ENCODE measurements at regions not wholly inside any gene's neighbourhood (a gene's known extent, or its start where the extent isn't known, plus 50 kb on each side); places are given as distances from the start of the nearest gene placed in this dataset.

- Histone ChIP-seq H3K36me3 (ENCODE audit: control insufficient read depth in 5 of 5, insufficient read depth in 5 of 5, low read length in 5 of 5) (no peaks in the 10 kb centered on the region), H3K27me3 (ENCODE audit: control insufficient read depth in 5 of 5, insufficient read depth in 4 of 5, low read length in 5 of 5) (no peaks in the 10 kb centered on the region), H3K4me1 (ENCODE audit: control insufficient read depth in 5 of 5, insufficient read depth in 5 of 5, low read length in 5 of 5) (no peaks in the 10 kb centered on the region), H3K9ac (ENCODE audit: low read length in 5 of 5) (no peak overlapping the region), H3K9me3 (ENCODE audit: control insufficient read depth in 5 of 5, low read length in 5 of 5) (peaks cover 2 to 9% (median 4%) of the 10 kb centered on the region in 5 donors), H3K4me3 (ENCODE audit: low read depth in 1 of 5, low read length in 5 of 5) (no peak overlapping the region), H3K27ac (ENCODE audit: low read depth, low read length) (no peak overlapping the region)
These were observed 489.9 kb downstream of the SHISA9 start for GRCh38 chr16:13391337-13391736.

GRCh38 chr16:13392341-13392740 lies 490.9 kb downstream of the SHISA9 start:
- Histone ChIP-seq H3K4me1 (ENCODE audit: control insufficient read depth in 5 of 5, insufficient read depth in 5 of 5, low read length in 5 of 5) (no peaks in the 10 kb centered on the region), H3K36me3 (ENCODE audit: control insufficient read depth in 5 of 5, insufficient read depth in 5 of 5, low read length in 5 of 5) (no peaks in the 10 kb centered on the region), H3K27me3 (ENCODE audit: control insufficient read depth in 5 of 5, insufficient read depth in 4 of 5, low read length in 5 of 5) (no peaks in the 10 kb centered on the region), H3K27ac (ENCODE audit: low read depth, low read length) (no peak overlapping the region), H3K9me3 (ENCODE audit: control insufficient read depth in 5 of 5, low read length in 5 of 5) (peaks cover 0 to under 1% (median 0%) of the 10 kb centered on the region in 5 donors), H3K4me3 (ENCODE audit: low read depth in 1 of 5, low read length in 5 of 5) (no peak overlapping the region), H3K9ac (ENCODE audit: low read length in 5 of 5) (no peak overlapping the region)

GRCh38 chr16:13393816-13394215 lies 492.4 kb downstream of the SHISA9 start:
- H3K9me3 ChIP-seq (ENCODE audit: control insufficient read depth in 5 of 5, low read length in 5 of 5): no peaks in the 10 kb centered on the region
- no peak overlapping the region for H3K27ac ChIP-seq (ENCODE audit: low read depth, low read length)
- no peaks in the 10 kb centered on the region for H3K36me3 ChIP-seq (ENCODE audit: control insufficient read depth in 5 of 5, insufficient read depth in 5 of 5, low read length in 5 of 5)
- no peak overlapping the region for H3K9ac ChIP-seq (ENCODE audit: low read length in 5 of 5)
- no peaks in the 10 kb centered on the region for H3K4me1 ChIP-seq (ENCODE audit: control insufficient read depth in 5 of 5, insufficient read depth in 5 of 5, low read length in 5 of 5)
- H3K4me3 ChIP-seq (ENCODE audit: low read depth in 1 of 5, low read length in 5 of 5): no peak overlapping the region
- H3K27me3 ChIP-seq (ENCODE audit: control insufficient read depth in 5 of 5, insufficient read depth in 4 of 5, low read length in 5 of 5): no peaks in the 10 kb centered on the region

GRCh38 chr16:13394488-13394887 lies 493.1 kb downstream of the SHISA9 start:
- H3K4me1 ChIP-seq (ENCODE audit: control insufficient read depth in 5 of 5, insufficient read depth in 5 of 5, low read length in 5 of 5): no peaks in the 10 kb centered on the region
- peaks cover 0 to under 1% (median 0%) of the 10 kb centered on the region in 5 donors for H3K27me3 ChIP-seq (ENCODE audit: control insufficient read depth in 5 of 5, insufficient read depth in 4 of 5, low read length in 5 of 5)
- no peaks in the 10 kb centered on the region for H3K9me3 ChIP-seq (ENCODE audit: control insufficient read depth in 5 of 5, low read length in 5 of 5)
- H3K27ac ChIP-seq (ENCODE audit: low read depth, low read length): no peak overlapping the region
- H3K36me3 ChIP-seq (ENCODE audit: control insufficient read depth in 5 of 5, insufficient read depth in 5 of 5, low read length in 5 of 5): no peaks in the 10 kb centered on the region
- no peak overlapping the region for H3K4me3 ChIP-seq (ENCODE audit: low read depth in 1 of 5, low read length in 5 of 5)
- no peak overlapping the region for H3K9ac ChIP-seq (ENCODE audit: low read length in 5 of 5)

GRCh38 chr16:13397126-13397525 lies 495.7 kb downstream of the SHISA9 start:
- no peaks in the 10 kb centered on the region for H3K4me1 ChIP-seq (ENCODE audit: control insufficient read depth in 5 of 5, insufficient read depth in 5 of 5, low read length in 5 of 5)
- H3K36me3 ChIP-seq (ENCODE audit: control insufficient read depth in 5 of 5, insufficient read depth in 5 of 5, low read length in 5 of 5): no peaks in the 10 kb centered on the region
- no peak overlapping the region for H3K27ac ChIP-seq (ENCODE audit: low read depth, low read length)
- H3K9ac ChIP-seq (ENCODE audit: low read length in 5 of 5): no peak overlapping the region
- H3K4me3 ChIP-seq (ENCODE audit: low read depth in 1 of 5, low read length in 5 of 5): no peak overlapping the region
- no peaks in the 10 kb centered on the region for H3K9me3 ChIP-seq (ENCODE audit: control insufficient read depth in 5 of 5, low read length in 5 of 5)
- H3K27me3 ChIP-seq (ENCODE audit: control insufficient read depth in 5 of 5, insufficient read depth in 4 of 5, low read length in 5 of 5): peaks cover 0 to 2% (median 0%) of the 10 kb centered on the region in 5 donors

- Histone ChIP-seq H3K9ac (ENCODE audit: low read length in 5 of 5) (no peak overlapping the region), H3K27me3 (ENCODE audit: control insufficient read depth in 5 of 5, insufficient read depth in 4 of 5, low read length in 5 of 5) (peaks cover 0 to 2% (median 0%) of the 10 kb centered on the region in 5 donors), H3K9me3 (ENCODE audit: control insufficient read depth in 5 of 5, low read length in 5 of 5) (peaks cover 0 to 5% (median 0%) of the 10 kb centered on the region in 5 donors), H3K36me3 (ENCODE audit: control insufficient read depth in 5 of 5, insufficient read depth in 5 of 5, low read length in 5 of 5) (no peaks in the 10 kb centered on the region), H3K4me3 (ENCODE audit: low read depth in 1 of 5, low read length in 5 of 5) (no peak overlapping the region), H3K27ac (ENCODE audit: low read depth, low read length) (no peak overlapping the region), H3K4me1 (ENCODE audit: control insufficient read depth in 5 of 5, insufficient read depth in 5 of 5, low read length in 5 of 5) (no peaks in the 10 kb centered on the region)
These were observed 500.2 kb downstream of the SHISA9 start for GRCh38 chr16:13401641-13402040.

GRCh38 chr16:13402601-13403000 lies 501.2 kb downstream of the SHISA9 start:
- Histone ChIP-seq H3K27me3 (ENCODE audit: control insufficient read depth in 5 of 5, insufficient read depth in 4 of 5, low read length in 5 of 5) (peaks cover 0 to 2% (median 0%) of the 10 kb centered on the region in 5 donors), H3K4me3 (ENCODE audit: low read depth in 1 of 5, low read length in 5 of 5) (no peak overlapping the region), H3K9ac (ENCODE audit: low read length in 5 of 5) (no peak overlapping the region), H3K9me3 (ENCODE audit: control insufficient read depth in 5 of 5, low read length in 5 of 5) (peaks cover 0 to 5% (median 0%) of the 10 kb centered on the region in 5 donors), H3K4me1 (ENCODE audit: control insufficient read depth in 5 of 5, insufficient read depth in 5 of 5, low read length in 5 of 5) (no peaks in the 10 kb centered on the region), H3K36me3 (ENCODE audit: control insufficient read depth in 5 of 5, insufficient read depth in 5 of 5, low read length in 5 of 5) (no peaks in the 10 kb centered on the region), H3K27ac (ENCODE audit: low read depth, low read length) (no peak overlapping the region)

- H3K36me3 ChIP-seq (ENCODE audit: control insufficient read depth in 5 of 5, insufficient read depth in 5 of 5, low read length in 5 of 5): no peaks in the 10 kb centered on the region
- no peak overlapping the region for H3K27ac ChIP-seq (ENCODE audit: low read depth, low read length)
- no peak overlapping the region for H3K9ac ChIP-seq (ENCODE audit: low read length in 5 of 5)
- H3K4me3 ChIP-seq (ENCODE audit: low read depth in 1 of 5, low read length in 5 of 5): no peak overlapping the region
- H3K27me3 ChIP-seq (ENCODE audit: control insufficient read depth in 5 of 5, insufficient read depth in 4 of 5, low read length in 5 of 5): peaks cover 0 to 2% (median 0%) of the 10 kb centered on the region in 5 donors
- no peaks in the 10 kb centered on the region for H3K4me1 ChIP-seq (ENCODE audit: control insufficient read depth in 5 of 5, insufficient read depth in 5 of 5, low read length in 5 of 5)
- peaks cover 0 to 5% (median 0%) of the 10 kb centered on the region in 5 donors for H3K9me3 ChIP-seq (ENCODE audit: control insufficient read depth in 5 of 5, low read length in 5 of 5)
These were observed 501.9 kb downstream of the SHISA9 start for GRCh38 chr16:13403326-13403725.

GRCh38 chr16:13414154-13414553 lies 505.8 kb upstream of the ERCC4 start:
- Histone ChIP-seq H3K9ac (ENCODE audit: low read length in 5 of 5) (no peak overlapping the region), H3K27me3 (ENCODE audit: control insufficient read depth in 5 of 5, insufficient read depth in 4 of 5, low read length in 5 of 5) (no peaks in the 10 kb centered on the region), H3K4me3 (ENCODE audit: low read depth in 1 of 5, low read length in 5 of 5) (no peak overlapping the region), H3K36me3 (ENCODE audit: control insufficient read depth in 5 of 5, insufficient read depth in 5 of 5, low read length in 5 of 5) (no peaks in the 10 kb centered on the region), H3K27ac (ENCODE audit: low read depth, low read length) (no peak overlapping the region), H3K4me1 (ENCODE audit: control insufficient read depth in 5 of 5, insufficient read depth in 5 of 5, low read length in 5 of 5) (no peaks in the 10 kb centered on the region), H3K9me3 (ENCODE audit: control insufficient read depth in 5 of 5, low read length in 5 of 5) (peaks cover 0 to 5% (median 0%) of the 10 kb centered on the region in 5 donors)

- Histone ChIP-seq H3K36me3 (ENCODE audit: control insufficient read depth in 5 of 5, insufficient read depth in 5 of 5, low read length in 5 of 5) (no peaks in the 10 kb centered on the region), H3K9ac (ENCODE audit: low read length in 5 of 5) (no peak overlapping the region), H3K9me3 (ENCODE audit: control insufficient read depth in 5 of 5, low read length in 5 of 5) (peaks cover 0 to 5% (median 0%) of the 10 kb centered on the region in 5 donors), H3K4me3 (ENCODE audit: low read depth in 1 of 5, low read length in 5 of 5) (no peak overlapping the region), H3K27me3 (ENCODE audit: control insufficient read depth in 5 of 5, insufficient read depth in 4 of 5, low read length in 5 of 5) (peaks cover 0 to 3% (median 0%) of the 10 kb centered on the region in 5 donors), H3K27ac (ENCODE audit: low read depth, low read length) (no peak overlapping the region), H3K4me1 (ENCODE audit: control insufficient read depth in 5 of 5, insufficient read depth in 5 of 5, low read length in 5 of 5) (peaks cover 0 to 3% (median 0%) of the 10 kb centered on the region in 5 donors)
These were observed 500.4 kb upstream of the ERCC4 start for GRCh38 chr16:13419589-13419988.
